Gastroesophageal sphincter (tissue), 3 donors: ENCODE measurements at regions not wholly inside any gene's neighbourhood (a gene's known extent, or its start where the extent isn't known, plus 50 kb on each side); places are given as distances from the start of the nearest gene placed in this dataset.

Experiments used
- EP300 ChIP-seq: sonication (generic); formaldehyde crosslinking; IDR thresholded peaks from one replicate; pipeline ENCODE4 v1.6.1; 2017; ENCODE audit warnings: antibody characterized with exemption, mild to moderate bottlenecking
- POLR2A ChIP-seq, 2 donors: fragments of 450-650 bp; IDR thresholded peaks; one replicate each; pipeline ENCODE4 v1.6.1; 2017; ENCODE audit warnings: antibody characterized with exemption in 2 of 2, mild to moderate bottlenecking in 2 of 2, moderate library complexity in 1 of 2
- TF ChIP-seq, protein P1 (sequence below), 4 experiments: fragments of 200-600 bp in 2 of 4; fragments of 450-650 bp in 2 of 4; sonication (generic) in 1 of 4; IDR thresholded peaks; one replicate each; pipeline ENCODE4 v1.5.1; 2017 to 2019; ENCODE audit warnings: antibody characterized with exemption in 4 of 4, mild to moderate bottlenecking in 2 of 4, moderate library complexity in 2 of 4

DNA sequence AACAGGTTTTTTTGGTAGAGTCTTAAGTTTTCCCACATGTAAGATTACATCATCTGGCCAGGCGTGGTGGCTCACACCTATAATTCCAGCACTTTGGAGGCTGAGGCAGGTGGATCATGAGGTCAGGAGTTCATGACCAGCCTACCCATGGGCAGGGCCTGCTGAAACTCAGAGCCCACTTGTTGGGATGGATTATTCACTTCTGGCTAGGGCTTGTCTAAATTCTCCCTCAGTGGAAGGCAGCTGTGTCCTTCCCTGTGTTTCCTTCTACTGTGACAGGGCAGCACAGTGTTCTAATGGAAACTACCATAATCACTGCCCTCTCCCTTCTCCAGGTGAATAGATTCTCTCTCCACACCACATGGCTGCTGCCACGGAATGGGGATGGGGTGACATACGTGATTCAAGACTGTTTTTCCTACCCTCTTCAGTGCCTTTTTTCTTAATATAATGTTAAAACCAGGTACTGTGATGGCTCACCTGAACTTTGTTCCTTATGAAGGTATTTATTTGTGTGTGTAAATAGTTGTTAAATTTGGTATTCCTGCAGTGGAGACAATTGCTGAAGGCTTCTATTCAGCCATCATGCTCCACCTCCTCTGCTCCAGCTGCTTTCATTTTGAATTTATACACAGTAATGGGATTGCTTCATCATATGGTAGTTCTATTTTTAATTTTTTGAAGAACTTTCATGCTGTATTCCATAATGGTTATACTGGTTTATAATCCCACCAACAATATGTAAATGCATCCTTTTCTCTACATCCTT is 287.2 kb upstream of the HS3ST1 start:
- TF ChIP-seq, protein P1, sequence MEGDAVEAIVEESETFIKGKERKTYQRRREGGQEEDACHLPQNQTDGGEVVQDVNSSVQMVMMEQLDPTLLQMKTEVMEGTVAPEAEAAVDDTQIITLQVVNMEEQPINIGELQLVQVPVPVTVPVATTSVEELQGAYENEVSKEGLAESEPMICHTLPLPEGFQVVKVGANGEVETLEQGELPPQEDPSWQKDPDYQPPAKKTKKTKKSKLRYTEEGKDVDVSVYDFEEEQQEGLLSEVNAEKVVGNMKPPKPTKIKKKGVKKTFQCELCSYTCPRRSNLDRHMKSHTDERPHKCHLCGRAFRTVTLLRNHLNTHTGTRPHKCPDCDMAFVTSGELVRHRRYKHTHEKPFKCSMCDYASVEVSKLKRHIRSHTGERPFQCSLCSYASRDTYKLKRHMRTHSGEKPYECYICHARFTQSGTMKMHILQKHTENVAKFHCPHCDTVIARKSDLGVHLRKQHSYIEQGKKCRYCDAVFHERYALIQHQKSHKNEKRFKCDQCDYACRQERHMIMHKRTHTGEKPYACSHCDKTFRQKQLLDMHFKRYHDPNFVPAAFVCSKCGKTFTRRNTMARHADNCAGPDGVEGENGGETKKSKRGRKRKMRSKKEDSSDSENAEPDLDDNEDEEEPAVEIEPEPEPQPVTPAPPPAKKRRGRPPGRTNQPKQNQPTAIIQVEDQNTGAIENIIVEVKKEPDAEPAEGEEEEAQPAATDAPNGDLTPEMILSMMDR (IDR thresholded peaks at IDR 0.05), result no peak
- TF ChIP-seq POLR2A (IDR thresholded peaks at IDR 0.05) (no peak), EP300 (no peak)
